ENCODE measurements at regions not wholly inside any gene's neighbourhood (a gene's known extent, or its start where the extent isn't known, plus 50 kb on each side); places are given as distances from the start of the nearest gene placed in this dataset.

GRCh38 chr2:41923156-41923786, 124.5 kb upstream of the PKDCC start:
- no peaks in the 10 kb centered on the region for H3K27me3 ChIP-seq (ENCODE audit: insufficient read depth, low read depth, severe bottlenecking)
- H3K36me3 ChIP-seq: no peaks in the 10 kb centered on the region
- H3K9me3 ChIP-seq (ENCODE audit: severe bottlenecking): peaks cover 5% of the 10 kb centered on the region
- TF ChIP-seq, protein P1, sequence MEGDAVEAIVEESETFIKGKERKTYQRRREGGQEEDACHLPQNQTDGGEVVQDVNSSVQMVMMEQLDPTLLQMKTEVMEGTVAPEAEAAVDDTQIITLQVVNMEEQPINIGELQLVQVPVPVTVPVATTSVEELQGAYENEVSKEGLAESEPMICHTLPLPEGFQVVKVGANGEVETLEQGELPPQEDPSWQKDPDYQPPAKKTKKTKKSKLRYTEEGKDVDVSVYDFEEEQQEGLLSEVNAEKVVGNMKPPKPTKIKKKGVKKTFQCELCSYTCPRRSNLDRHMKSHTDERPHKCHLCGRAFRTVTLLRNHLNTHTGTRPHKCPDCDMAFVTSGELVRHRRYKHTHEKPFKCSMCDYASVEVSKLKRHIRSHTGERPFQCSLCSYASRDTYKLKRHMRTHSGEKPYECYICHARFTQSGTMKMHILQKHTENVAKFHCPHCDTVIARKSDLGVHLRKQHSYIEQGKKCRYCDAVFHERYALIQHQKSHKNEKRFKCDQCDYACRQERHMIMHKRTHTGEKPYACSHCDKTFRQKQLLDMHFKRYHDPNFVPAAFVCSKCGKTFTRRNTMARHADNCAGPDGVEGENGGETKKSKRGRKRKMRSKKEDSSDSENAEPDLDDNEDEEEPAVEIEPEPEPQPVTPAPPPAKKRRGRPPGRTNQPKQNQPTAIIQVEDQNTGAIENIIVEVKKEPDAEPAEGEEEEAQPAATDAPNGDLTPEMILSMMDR (IDR thresholded peaks at IDR 0.05; ENCODE audit: low read depth, low read length): no peak
- DNase-seq: no peak
- H3K27ac ChIP-seq: no peak overlapping the region
- H3K4me3 ChIP-seq (ENCODE audit: low read depth, low read length): no peak overlapping the region

GRCh38 chr2:41924024-41924423, 123.8 kb upstream of the PKDCC start:
- Histone ChIP-seq H3K27ac (no peak overlapping the region), H3K27me3 (ENCODE audit: insufficient read depth, low read depth, severe bottlenecking) (no peaks in the 10 kb centered on the region), H3K9me3 (ENCODE audit: severe bottlenecking) (peaks cover 5% of the 10 kb centered on the region), H3K4me3 (ENCODE audit: low read depth, low read length) (no peak overlapping the region), H3K36me3 (no peaks in the 10 kb centered on the region)
- TF ChIP-seq, protein P1 (IDR thresholded peaks at IDR 0.05; ENCODE audit: low read depth, low read length): no peak
- no peak for DNase-seq

DNA sequence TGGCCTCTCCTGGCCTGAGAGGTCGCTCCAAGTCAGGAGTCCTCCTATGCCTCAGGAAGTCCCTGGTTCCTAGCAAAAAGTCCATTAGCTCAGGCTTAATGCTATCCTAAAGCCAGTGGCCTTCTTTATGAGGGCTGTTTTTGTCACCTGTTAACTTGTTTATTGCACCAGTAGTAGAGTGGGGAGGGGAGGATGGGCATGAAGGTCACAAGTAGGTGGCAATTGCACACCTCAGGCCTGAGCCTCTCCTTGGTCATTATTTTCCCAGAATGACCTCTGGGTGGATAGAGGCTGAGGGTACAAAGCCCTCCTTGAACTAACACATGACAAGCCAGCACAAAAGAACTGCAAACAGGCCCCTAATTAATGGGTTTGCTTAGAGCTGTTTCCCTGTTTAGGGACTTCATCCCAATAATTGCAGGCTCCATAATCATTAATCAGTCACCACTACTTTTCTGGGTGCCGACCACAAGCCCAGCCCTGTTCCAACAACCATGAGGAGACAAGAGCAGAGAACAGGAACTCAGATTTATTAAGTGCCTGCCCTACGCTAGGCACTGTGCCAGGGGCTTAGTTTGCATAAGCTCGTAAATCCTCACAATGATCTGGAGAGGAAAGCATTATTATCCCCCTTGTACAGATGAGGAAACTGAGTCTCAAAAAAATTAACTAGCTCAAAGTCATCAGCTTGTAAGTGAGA, 123.0 kb upstream of the PKDCC start:
- no peak for DNase-seq
- Histone ChIP-seq H3K36me3 (no peaks in the 10 kb centered on the region), H3K27ac (no peak overlapping the region), H3K27me3 (ENCODE audit: insufficient read depth, low read depth, severe bottlenecking) (no peaks in the 10 kb centered on the region), H3K9me3 (ENCODE audit: severe bottlenecking) (peaks cover 5% of the 10 kb centered on the region), H3K4me3 (ENCODE audit: low read depth, low read length) (no peak overlapping the region)
- TF ChIP-seq, protein P1 (IDR thresholded peaks at IDR 0.05; ENCODE audit: low read depth, low read length): no peak

DNA sequence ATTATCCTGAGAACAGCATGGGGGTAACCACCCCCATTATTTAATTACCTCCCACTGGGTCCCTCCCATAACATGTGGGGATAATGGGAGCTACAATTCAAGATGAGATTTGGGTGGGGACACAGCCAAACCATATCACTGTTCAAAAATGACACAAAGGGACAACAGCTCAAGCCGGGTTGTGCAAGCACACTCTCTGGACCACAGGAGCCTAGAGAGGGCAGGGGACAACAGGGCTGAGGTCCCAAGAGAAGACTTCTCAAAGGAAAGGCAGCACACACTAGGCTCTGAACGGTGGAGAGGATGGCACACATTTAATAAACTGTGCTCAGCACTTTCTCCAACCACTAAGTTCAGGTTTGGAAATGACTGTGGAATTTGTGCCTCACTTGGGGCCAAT, 122.1 kb upstream of the PKDCC start:
- Histone ChIP-seq H3K9me3 (ENCODE audit: severe bottlenecking) (peaks cover 5% of the 10 kb centered on the region), H3K27ac (no peak overlapping the region), H3K4me3 (ENCODE audit: low read depth, low read length) (no peak overlapping the region), H3K27me3 (ENCODE audit: insufficient read depth, low read depth, severe bottlenecking) (no peaks in the 10 kb centered on the region), H3K36me3 (no peaks in the 10 kb centered on the region)
- no peak for DNase-seq
- TF ChIP-seq, protein P1 (IDR thresholded peaks at IDR 0.05; ENCODE audit: low read depth, low read length): no peak

DNA sequence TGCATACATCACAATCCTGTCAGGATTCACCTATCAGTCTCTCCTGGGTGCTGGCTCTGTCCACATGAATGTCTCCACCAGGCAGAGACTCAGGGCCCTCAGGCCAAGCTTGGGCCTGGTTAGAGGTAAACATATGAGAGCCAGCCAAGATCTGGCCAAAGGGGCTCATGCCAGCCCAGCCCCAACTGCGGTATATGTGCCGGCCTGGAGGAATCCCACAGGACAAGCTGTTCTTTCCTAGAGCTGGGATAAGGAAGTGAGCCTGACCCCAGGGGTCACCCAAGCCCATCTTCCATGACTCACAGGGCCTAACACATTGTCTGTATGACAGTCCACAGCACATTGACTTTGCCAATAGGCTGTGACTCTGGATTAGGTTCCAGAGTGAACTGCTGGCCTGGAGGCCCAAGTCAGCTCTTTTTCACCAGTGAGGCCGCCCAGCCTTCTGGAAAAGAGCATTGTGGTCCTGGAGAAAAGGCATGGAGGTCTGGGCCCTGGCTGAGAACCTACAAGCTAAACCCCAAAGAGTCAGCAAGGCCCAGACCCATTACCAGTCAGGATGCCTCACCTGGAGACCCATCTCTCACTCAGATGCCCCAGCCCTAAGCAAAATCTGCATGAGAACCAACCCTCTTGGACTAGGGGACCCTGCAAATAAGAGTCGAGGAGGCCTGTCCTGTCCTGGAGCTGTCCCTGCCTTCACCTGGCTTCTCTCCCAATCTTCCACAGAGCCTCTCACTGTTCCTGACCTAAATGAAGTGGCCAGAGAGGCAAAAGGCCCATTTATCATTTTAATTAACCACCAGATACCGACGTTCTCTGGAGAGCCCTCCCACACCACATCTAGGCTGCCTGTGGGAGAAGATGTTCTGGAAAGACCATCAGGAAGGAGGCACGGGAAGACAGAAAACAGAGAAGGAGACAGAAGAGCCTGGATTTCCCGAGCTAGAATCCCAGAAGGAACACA, 120.9 kb upstream of the PKDCC start:
- Histone ChIP-seq H3K27ac (no peak overlapping the region; the same call in 1 of the 2 replicates), H3K9me3 (ENCODE audit: severe bottlenecking) (peaks cover 5% of the 10 kb centered on the region), H3K27me3 (ENCODE audit: insufficient read depth, low read depth, severe bottlenecking) (no peaks in the 10 kb centered on the region), H3K36me3 (no peaks in the 10 kb centered on the region), H3K4me3 (ENCODE audit: low read depth, low read length) (no peak overlapping the region)
- DNase-seq: no peak
- TF ChIP-seq, protein P1 (IDR thresholded peaks at IDR 0.05; ENCODE audit: low read depth, low read length): no peak
